ENCODE measurements at regions not wholly inside any gene's neighbourhood (a gene's known extent, or its start where the extent isn't known, plus 50 kb on each side); places are given as distances from the start of the nearest gene placed in this dataset.

GRCh38 chr2:196546151-196546919 lies 93.2 kb upstream of the CCDC150 start:
- DNase-seq, result no peak

GRCh38 chr2:196549052-196549451 lies 90.5 kb upstream of the CCDC150 start:
- no peak for DNase-seq

- DNase-seq, result no peak
Measured at GRCh38 chr2:196551014-196551413, 88.5 kb upstream of the CCDC150 start.

- DNase-seq, result no peak
Measured at GRCh38 chr2:196555161-196555560, 84.4 kb upstream of the CCDC150 start.

GRCh38 chr2:196555726-196556125 lies 83.8 kb upstream of the CCDC150 start:
- DNase-seq, result no peak

GRCh38 chr2:196558497-196558896 lies 81.0 kb upstream of the CCDC150 start:
- no peak for DNase-seq

- DNase-seq, result no peak
Measured at GRCh38 chr2:196563876-196564275, 75.6 kb upstream of the CCDC150 start.

GRCh38 chr2:196565106-196565765 lies 74.3 kb upstream of the CCDC150 start:
- DNase-seq, result no peak

- DNase-seq, result no peak
Measured at GRCh38 chr2:196565982-196566381, 73.5 kb upstream of the CCDC150 start.

- DNase-seq, result no peak
Measured at GRCh38 chr2:196566961-196567666, 72.4 kb upstream of the CCDC150 start.

- DNase-seq, result no peak
Measured at GRCh38 chr2:196568506-196568905, 71.0 kb upstream of the CCDC150 start.

GRCh38 chr2:196584903-196585302 lies 54.6 kb upstream of the CCDC150 start:
- DNase-seq, result no peak

GRCh38 chr2:196586511-196586991 lies 53.0 kb upstream of the CCDC150 start:
- no peak for DNase-seq

- no peak for DNase-seq
Measured at GRCh38 chr2:196587056-196587455, 52.5 kb upstream of the CCDC150 start.

- DNase-seq, result no peak
Measured at GRCh38 chr2:196587739-196588138, 51.8 kb upstream of the CCDC150 start.

- DNase-seq, result no peak
Measured at GRCh38 chr2:196589419-196589818, 50.1 kb upstream of the CCDC150 start.
